ENCODE measurements at regions not wholly inside any gene's neighbourhood (a gene's known extent, or its start where the extent isn't known, plus 50 kb on each side); places are given as distances from the start of the nearest gene placed in this dataset.

DNA sequence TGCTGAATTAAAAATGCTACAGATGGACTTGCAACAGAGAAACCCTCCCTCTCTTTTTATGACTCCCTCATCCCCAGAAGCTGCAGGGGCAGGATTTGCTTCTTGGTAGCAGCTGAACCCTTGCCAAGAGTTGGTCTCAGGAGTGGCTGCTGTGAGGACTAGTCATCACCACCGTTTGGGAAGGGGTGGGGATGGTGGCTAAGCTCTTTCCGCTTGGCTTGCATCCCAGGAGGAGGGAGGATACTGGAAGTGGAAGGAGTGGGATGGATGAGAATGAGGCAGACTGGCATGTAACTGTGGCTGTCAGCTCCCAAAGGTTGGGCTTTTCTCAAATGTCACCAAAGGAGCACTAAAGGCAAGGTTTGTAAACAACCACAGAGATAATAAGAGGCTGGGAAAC, 50.8 kb upstream of the COL24A1 start:
- TF ChIP-seq, protein P1, sequence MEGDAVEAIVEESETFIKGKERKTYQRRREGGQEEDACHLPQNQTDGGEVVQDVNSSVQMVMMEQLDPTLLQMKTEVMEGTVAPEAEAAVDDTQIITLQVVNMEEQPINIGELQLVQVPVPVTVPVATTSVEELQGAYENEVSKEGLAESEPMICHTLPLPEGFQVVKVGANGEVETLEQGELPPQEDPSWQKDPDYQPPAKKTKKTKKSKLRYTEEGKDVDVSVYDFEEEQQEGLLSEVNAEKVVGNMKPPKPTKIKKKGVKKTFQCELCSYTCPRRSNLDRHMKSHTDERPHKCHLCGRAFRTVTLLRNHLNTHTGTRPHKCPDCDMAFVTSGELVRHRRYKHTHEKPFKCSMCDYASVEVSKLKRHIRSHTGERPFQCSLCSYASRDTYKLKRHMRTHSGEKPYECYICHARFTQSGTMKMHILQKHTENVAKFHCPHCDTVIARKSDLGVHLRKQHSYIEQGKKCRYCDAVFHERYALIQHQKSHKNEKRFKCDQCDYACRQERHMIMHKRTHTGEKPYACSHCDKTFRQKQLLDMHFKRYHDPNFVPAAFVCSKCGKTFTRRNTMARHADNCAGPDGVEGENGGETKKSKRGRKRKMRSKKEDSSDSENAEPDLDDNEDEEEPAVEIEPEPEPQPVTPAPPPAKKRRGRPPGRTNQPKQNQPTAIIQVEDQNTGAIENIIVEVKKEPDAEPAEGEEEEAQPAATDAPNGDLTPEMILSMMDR (IDR thresholded peaks at IDR 0.05; ENCODE audit: low read depth, low read length) = no peak
- H3K4me1 ChIP-seq = no peaks in the 10 kb centered on the region
- no peaks in the 10 kb centered on the region for H3K9me3 ChIP-seq
- DNase-seq = peak; percentile 3
- H3K36me3 ChIP-seq = no peaks in the 10 kb centered on the region
- H3K4me3 ChIP-seq (ENCODE audit: low read depth, low read length) = no peak overlapping the region
- no peaks in the 10 kb centered on the region for H3K27me3 ChIP-seq
